ENCODE measurements at regions not wholly inside any gene's neighbourhood (a gene's known extent, or its start where the extent isn't known, plus 50 kb on each side); places are given as distances from the start of the nearest gene placed in this dataset.

DNA sequence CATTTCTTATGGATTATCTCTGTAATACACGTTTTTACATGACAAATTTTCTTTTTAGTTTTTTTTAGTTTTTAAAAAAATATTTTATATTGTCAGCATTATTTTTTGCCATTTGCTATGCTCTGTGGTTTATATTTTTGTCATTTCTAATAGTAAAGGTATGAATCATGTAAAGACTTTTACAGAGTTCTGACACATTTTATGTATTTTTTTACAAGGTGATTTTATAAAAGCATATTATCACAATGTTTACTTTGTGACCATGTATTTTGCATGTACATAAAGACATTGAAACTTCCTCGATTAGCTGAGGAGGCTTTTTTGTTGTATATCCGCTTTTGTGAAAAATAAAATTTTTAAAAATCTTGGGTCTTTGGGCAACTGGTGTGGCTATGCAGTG is 1705.1 kb downstream of the PCDH7 start:
- no peak for DNase-seq (ENCODE audit: extremely low spot score)
- no peak overlapping the region for H3K27ac ChIP-seq (replicated peaks in 1 of 4)
- intact Hi-C loops (cut with DNase I) = no loop called here
- H3K36me3 ChIP-seq = no peaks in the 10 kb centered on the region
- 69% methylated on average over 3 of the region's 3 CpGs for WGBS
- peaks cover 0 to 20% (median 9%) of the 10 kb centered on the region in 4 donors for H3K9me3 ChIP-seq
- H3K4me1 ChIP-seq = no peaks in the 10 kb centered on the region
- no peak overlapping the region for H3K4me3 ChIP-seq
- H3K27me3 ChIP-seq = no peaks in the 10 kb centered on the region
- TF ChIP-seq POLR2AphosphoS5 (IDR thresholded peaks at IDR 0.05) (no peak), POLR2A (IDR thresholded peaks at IDR 0.05; ENCODE audit: low read depth) (no peak), EP300 (IDR thresholded peaks at IDR 0.05) (no peak)
- TF ChIP-seq, protein P1, sequence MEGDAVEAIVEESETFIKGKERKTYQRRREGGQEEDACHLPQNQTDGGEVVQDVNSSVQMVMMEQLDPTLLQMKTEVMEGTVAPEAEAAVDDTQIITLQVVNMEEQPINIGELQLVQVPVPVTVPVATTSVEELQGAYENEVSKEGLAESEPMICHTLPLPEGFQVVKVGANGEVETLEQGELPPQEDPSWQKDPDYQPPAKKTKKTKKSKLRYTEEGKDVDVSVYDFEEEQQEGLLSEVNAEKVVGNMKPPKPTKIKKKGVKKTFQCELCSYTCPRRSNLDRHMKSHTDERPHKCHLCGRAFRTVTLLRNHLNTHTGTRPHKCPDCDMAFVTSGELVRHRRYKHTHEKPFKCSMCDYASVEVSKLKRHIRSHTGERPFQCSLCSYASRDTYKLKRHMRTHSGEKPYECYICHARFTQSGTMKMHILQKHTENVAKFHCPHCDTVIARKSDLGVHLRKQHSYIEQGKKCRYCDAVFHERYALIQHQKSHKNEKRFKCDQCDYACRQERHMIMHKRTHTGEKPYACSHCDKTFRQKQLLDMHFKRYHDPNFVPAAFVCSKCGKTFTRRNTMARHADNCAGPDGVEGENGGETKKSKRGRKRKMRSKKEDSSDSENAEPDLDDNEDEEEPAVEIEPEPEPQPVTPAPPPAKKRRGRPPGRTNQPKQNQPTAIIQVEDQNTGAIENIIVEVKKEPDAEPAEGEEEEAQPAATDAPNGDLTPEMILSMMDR (IDR thresholded peaks at IDR 0.05) = no peak

DNA sequence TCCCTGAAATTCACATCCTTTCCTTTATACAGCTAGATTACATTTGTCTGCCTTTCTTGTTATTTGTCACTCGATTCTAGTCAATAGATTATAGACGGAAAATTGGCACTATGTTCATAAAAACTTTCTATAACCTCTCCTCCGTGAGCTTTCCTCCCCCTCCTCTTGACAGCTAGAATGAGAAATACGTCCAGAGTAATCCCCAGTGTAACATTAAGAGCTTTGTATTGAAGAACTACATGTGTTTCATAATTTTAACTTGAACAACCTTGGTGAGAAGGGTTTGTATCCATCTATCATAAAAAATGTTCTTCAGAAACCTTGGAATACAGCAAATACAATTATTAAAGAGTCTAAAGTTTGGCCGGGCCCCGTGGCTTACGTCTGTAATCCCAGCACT is 1707.4 kb downstream of the PCDH7 start:
- no peaks in the 10 kb centered on the region for H3K4me1 ChIP-seq
- WGBS = 51% methylated on average over 7 of the region's 7 CpGs
- no peaks in the 10 kb centered on the region for H3K27me3 ChIP-seq
- intact Hi-C loops (cut with DNase I) = no loop called here
- peaks cover 0 to 14% (median 9%) of the 10 kb centered on the region in 4 donors for H3K9me3 ChIP-seq
- no peak overlapping the region for H3K4me3 ChIP-seq
- DNase-seq (ENCODE audit: extremely low spot score) = no peak
- TF ChIP-seq, protein P1 (IDR thresholded peaks at IDR 0.05) = no peak
- TF ChIP-seq EP300 (IDR thresholded peaks at IDR 0.05) = no peak
- TF ChIP-seq POLR2A (IDR thresholded peaks at IDR 0.05; ENCODE audit: low read depth) = no peak
- no peak for TF ChIP-seq POLR2AphosphoS5 (IDR thresholded peaks at IDR 0.05)
- H3K27ac ChIP-seq (replicated peaks in 1 of 4) = no peak overlapping the region
- H3K36me3 ChIP-seq = no peaks in the 10 kb centered on the region

DNA sequence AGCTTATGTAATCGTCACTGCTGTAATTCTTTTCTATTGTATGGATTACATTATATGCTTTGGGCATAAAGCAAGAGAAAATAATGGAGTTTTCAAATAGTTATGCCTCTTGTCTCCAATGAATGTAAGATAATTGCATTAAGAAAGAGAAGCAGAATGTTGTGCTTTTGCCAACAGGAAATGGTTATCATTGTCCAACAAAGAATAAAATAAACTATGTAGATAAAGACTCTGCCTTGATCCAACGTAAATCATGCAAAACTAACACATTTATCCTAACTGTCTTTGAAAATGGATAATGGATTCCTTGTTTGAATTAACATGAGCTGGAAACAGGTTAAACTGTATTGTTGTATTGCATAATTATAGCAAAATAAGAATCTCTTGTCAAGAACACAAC is 1709.0 kb downstream of the PCDH7 start:
- no peak overlapping the region for H3K27ac ChIP-seq (replicated peaks in 1 of 4)
- H3K27me3 ChIP-seq = no peaks in the 10 kb centered on the region
- peaks cover 0 to 1% (median 0%) of the 10 kb centered on the region in 4 donors for H3K9me3 ChIP-seq
- WGBS = 43% methylated on average over 2 of the region's 2 CpGs
- H3K4me3 ChIP-seq = no peak overlapping the region
- H3K4me1 ChIP-seq = no peaks in the 10 kb centered on the region
- DNase-seq (ENCODE audit: extremely low spot score) = no peak
- TF ChIP-seq, protein P1 (IDR thresholded peaks at IDR 0.05) = no peak
- no peak for TF ChIP-seq POLR2AphosphoS5 (IDR thresholded peaks at IDR 0.05)
- TF ChIP-seq POLR2A (IDR thresholded peaks at IDR 0.05; ENCODE audit: low read depth) = no peak
- no peak for TF ChIP-seq EP300 (IDR thresholded peaks at IDR 0.05)
- intact Hi-C loops (cut with DNase I) = no loop called here
- H3K36me3 ChIP-seq = no peaks in the 10 kb centered on the region

DNA sequence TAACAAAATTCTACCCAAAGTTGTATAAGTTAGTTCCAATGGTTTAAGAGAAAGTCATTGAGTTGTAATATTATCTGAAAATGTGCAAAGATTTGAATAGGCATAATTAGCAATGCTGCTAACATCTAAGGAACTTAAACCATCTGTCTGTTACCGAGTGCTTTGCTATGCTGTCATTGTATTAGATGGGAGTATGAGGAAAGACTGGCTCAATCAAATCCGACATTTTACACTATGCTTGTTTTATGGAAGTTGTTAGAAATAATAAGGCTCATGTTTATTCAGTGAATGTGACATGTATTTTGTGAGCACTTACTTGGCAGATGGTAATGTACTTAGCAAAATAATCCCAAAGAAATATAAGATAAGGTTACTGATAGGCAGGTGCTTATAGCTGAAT is 1715.1 kb downstream of the PCDH7 start:
- Histone ChIP-seq H3K27me3 (no peaks in the 10 kb centered on the region), H3K4me3 (no peak overlapping the region), H3K4me1 (no peaks in the 10 kb centered on the region), H3K27ac (replicated peaks in 1 of 4) (no peak overlapping the region), H3K36me3 (no peaks in the 10 kb centered on the region), H3K9me3 (no peaks in the 10 kb centered on the region)
- intact Hi-C loops (cut with DNase I) = no loop called here
- WGBS = 78% methylated on average over 2 of the region's 2 CpGs
- no peak for DNase-seq (ENCODE audit: extremely low spot score)
- TF ChIP-seq, protein P1 (IDR thresholded peaks at IDR 0.05) = no peak
- no peak for TF ChIP-seq POLR2A (IDR thresholded peaks at IDR 0.05; ENCODE audit: low read depth)
- TF ChIP-seq EP300 (IDR thresholded peaks at IDR 0.05) = no peak
- no peak for TF ChIP-seq POLR2AphosphoS5 (IDR thresholded peaks at IDR 0.05)

DNA sequence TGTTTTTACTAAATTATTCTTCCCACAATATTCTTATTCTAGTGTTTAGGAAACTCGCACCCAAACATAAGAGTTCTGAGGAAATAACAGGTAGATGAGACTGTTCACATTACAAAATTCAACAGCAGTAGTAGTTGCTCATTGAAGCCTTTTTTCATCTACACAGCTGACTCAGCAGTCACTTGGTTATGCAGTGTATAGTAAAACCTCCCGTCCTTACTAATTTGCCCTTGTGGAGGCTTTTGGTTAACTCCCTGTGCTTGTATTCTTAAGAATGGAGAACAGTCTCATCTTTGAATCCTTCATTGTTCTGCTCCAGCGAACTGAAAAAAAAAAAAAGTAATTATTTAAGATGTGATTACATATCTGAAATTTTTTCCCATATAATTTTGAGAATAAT is 1716.6 kb downstream of the PCDH7 start:
- DNase-seq (ENCODE audit: extremely low spot score) = no peak
- TF ChIP-seq POLR2A (IDR thresholded peaks at IDR 0.05; ENCODE audit: low read depth) (no peak), EP300 (IDR thresholded peaks at IDR 0.05) (no peak), POLR2AphosphoS5 (IDR thresholded peaks at IDR 0.05) (no peak)
- TF ChIP-seq, protein P1 (IDR thresholded peaks at IDR 0.05) = no peak
- intact Hi-C loops (cut with DNase I) = no loop called here
- H3K4me3 ChIP-seq = no peak overlapping the region
- no peaks in the 10 kb centered on the region for H3K4me1 ChIP-seq
- 82% methylated on average over 3 of the region's 3 CpGs for WGBS
- no peaks in the 10 kb centered on the region for H3K9me3 ChIP-seq
- H3K27ac ChIP-seq (replicated peaks in 1 of 4) = no peak overlapping the region
- H3K36me3 ChIP-seq = no peaks in the 10 kb centered on the region
- H3K27me3 ChIP-seq = no peaks in the 10 kb centered on the region
